ENCODE measurements at regions not wholly inside any gene's neighbourhood (a gene's known extent, or its start where the extent isn't known, plus 50 kb on each side); places are given as distances from the start of the nearest gene placed in this dataset.

- H3K36me3 Mint-ChIP-seq = no peaks in the 10 kb centered on the region
- DNase-seq (no peak), ATAC-seq (replicated peaks) (no peak)
- no peaks in the 10 kb centered on the region for H3K4me1 Mint-ChIP-seq
- no peak overlapping the region for H3K4me3 Mint-ChIP-seq
- H3K27me3 Mint-ChIP-seq = peaks cover 9 to 42% of the 10 kb centered on the region in 2 donors
- peaks cover 0 to 6% of the 10 kb centered on the region in 2 donors for H3K9me3 Mint-ChIP-seq
- H3K27ac Mint-ChIP-seq = no peak overlapping the region
Measured at GRCh38 chr3:70899816-70900215, 587.4 kb upstream of the MDFIC2 start.

DNA sequence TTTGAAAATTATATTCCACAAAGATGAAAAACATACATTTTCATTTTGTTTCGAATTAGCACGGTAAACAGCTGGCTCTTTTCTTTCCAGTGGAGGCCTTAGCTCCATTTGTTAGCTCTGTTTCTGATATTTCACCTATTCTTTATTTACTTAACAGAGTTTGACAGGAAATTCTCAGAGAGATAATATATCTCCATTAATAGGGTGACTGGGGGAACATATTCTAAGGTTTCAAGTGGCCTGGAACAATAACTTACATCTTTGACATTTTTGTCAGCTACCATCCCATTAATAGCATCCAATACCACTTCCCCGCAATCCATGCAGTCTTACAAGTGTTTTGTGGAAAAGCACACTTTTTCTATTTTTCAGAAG lies 577.6 kb upstream of the MDFIC2 start:
- Mint-ChIP-seq H3K27me3 (peaks cover 0 to 3% of the 10 kb centered on the region in 2 donors), H3K27ac (no peak overlapping the region), H3K4me1 (no peaks in the 10 kb centered on the region), H3K36me3 (no peaks in the 10 kb centered on the region), H3K9me3 (no peaks in the 10 kb centered on the region), H3K4me3 (no peak overlapping the region)
- ATAC-seq (replicated peaks) (no peak), DNase-seq (no peak)

DNA sequence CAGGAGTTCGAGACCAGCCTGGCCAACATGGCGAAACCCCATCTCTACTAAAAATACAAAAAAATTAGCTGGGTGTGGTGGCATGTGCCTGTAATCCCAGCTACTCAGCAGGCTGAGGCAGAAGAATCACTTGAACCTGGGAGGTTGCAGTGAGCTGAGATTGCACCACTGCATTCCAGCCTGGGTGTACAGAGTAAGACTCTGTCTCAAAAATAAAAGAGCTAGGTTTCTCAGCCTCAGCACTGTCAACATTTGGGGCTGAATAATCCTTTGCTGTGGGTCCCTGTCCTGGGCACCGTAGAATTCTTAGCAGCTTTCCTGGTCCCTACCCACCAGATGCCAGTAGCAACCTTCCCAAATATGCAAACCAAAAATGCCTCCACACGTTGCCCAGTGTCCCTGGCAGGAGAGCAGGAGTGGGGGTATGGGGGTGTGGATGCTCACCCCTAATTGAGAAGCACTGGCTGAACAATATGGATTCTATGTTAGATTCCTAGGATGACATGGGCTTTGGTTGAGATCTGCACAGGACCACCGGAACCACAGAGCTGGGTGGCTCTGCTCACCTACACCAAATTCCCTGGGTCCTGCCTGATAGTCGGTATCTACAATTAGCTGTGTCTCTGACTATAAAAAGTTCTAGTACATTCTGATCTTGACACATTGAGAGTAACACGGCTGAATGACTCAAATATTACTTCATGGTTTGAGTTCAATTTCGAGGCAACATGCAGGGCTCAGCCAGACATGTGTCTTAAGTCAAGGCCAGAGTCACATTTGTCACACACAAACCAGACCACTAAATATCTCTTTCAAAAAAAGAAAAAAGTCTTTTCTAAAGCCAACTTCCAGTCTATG lies 577.0 kb upstream of the MDFIC2 start:
- ATAC-seq (replicated peaks) = no peak
- no peak overlapping the region for H3K4me3 Mint-ChIP-seq

DNA sequence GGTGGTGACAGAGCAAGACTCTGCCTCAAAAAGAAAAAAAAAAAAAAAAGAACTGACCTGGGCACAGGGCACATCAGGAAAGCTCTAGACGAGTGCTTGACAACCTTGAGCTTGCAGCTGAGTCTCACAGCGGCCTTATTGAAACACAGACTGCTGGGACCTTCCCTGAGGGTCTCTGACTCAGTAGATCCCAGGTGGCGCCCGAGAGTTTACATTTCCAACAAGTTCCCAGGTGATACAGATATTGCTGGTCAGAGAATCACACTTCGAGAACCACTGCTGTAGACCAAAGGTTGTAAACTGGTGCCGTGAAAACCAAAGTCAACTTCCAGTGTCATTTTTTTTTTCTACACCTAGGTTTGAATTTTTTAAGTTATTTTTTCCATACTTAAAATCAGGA lies 573.2 kb upstream of the MDFIC2 start:
- Mint-ChIP-seq H3K4me1 (no peaks in the 10 kb centered on the region), H3K27ac (no peak overlapping the region), H3K36me3 (no peaks in the 10 kb centered on the region), H3K27me3 (peaks cover 5 to 16% of the 10 kb centered on the region in 2 donors), H3K4me3 (no peak overlapping the region), H3K9me3 (peaks cover 2 to 4% of the 10 kb centered on the region in 2 donors)
- DNase-seq (no peak), ATAC-seq (replicated peaks) (no peak)

More for the DNA sequence above, 577.0 kb upstream of the MDFIC2 start:
- H3K27ac Mint-ChIP-seq = no peak overlapping the region
- no peaks in the 10 kb centered on the region for H3K36me3 Mint-ChIP-seq
- H3K27me3 Mint-ChIP-seq = peaks cover 0 to 7% of the 10 kb centered on the region in 2 donors
- no peaks in the 10 kb centered on the region for H3K4me1 Mint-ChIP-seq
- no peaks in the 10 kb centered on the region for H3K9me3 Mint-ChIP-seq
- no peak for DNase-seq

- ATAC-seq (replicated peaks) = no peak
- Mint-ChIP-seq H3K4me3 (no peak overlapping the region), H3K36me3 (no peaks in the 10 kb centered on the region), H3K4me1 (no peaks in the 10 kb centered on the region), H3K27ac (no peak overlapping the region), H3K9me3 (peaks cover 14 to 27% of the 10 kb centered on the region in 2 donors), H3K27me3 (peaks cover 6 to 15% of the 10 kb centered on the region in 2 donors)
- no peak for DNase-seq
Measured at GRCh38 chr3:70882104-70882503, 569.7 kb upstream of the MDFIC2 start.

GRCh38 chr3:70880421-70880820 lies 568.0 kb upstream of the MDFIC2 start:
- ATAC-seq (replicated peaks) (no peak), DNase-seq (no peak)
- no peaks in the 10 kb centered on the region for H3K36me3 Mint-ChIP-seq
- H3K9me3 Mint-ChIP-seq = peaks cover 16 to 28% of the 10 kb centered on the region in 2 donors
- no peak overlapping the region for H3K27ac Mint-ChIP-seq
- no peaks in the 10 kb centered on the region for H3K4me1 Mint-ChIP-seq
- no peak overlapping the region for H3K4me3 Mint-ChIP-seq
- H3K27me3 Mint-ChIP-seq = peaks cover 16 to 18% of the 10 kb centered on the region in 2 donors

GRCh38 chr3:70876154-70876553 lies 563.7 kb upstream of the MDFIC2 start:
- H3K27ac Mint-ChIP-seq = no peak overlapping the region
- peaks cover 18 to 36% of the 10 kb centered on the region in 2 donors for H3K27me3 Mint-ChIP-seq
- ATAC-seq (replicated peaks) (no peak), DNase-seq (no peak)
- peaks cover 19 to 33% of the 10 kb centered on the region in 2 donors for H3K9me3 Mint-ChIP-seq
- no peaks in the 10 kb centered on the region for H3K36me3 Mint-ChIP-seq
- H3K4me3 Mint-ChIP-seq = no peak overlapping the region
- no peaks in the 10 kb centered on the region for H3K4me1 Mint-ChIP-seq

DNA sequence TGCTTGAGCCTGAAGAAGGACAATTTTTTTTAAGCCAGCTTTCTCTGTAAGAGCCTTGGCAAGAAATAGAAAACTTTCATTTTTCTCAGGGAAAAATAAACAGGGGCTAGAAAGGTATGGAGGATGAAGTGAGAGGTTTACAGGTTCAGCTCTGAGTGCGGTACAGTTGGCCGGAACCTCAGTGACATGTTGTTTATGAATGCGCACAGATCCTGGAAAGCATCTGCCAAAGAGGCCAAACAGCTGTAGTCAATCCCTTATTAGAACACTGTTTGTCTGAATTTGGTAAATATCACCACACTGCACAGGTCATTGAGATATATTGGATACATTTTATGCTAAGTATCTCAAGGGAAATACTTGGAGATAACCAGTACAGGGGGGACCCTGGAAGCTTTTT lies 561.8 kb upstream of the MDFIC2 start:
- Mint-ChIP-seq H3K4me1 (no peaks in the 10 kb centered on the region), H3K27me3 (peaks cover 14 to 30% of the 10 kb centered on the region in 2 donors), H3K9me3 (peaks cover 13 to 27% of the 10 kb centered on the region in 2 donors), H3K36me3 (no peaks in the 10 kb centered on the region), H3K27ac (no peak overlapping the region), H3K4me3 (no peak overlapping the region)
- no peak for ATAC-seq (replicated peaks)
- no peak for DNase-seq

- H3K36me3 Mint-ChIP-seq = no peaks in the 10 kb centered on the region
- DNase-seq = no peak
- H3K4me3 Mint-ChIP-seq = no peak overlapping the region
Measured at GRCh38 chr3:70873686-70874085, 561.2 kb upstream of the MDFIC2 start.

DNA sequence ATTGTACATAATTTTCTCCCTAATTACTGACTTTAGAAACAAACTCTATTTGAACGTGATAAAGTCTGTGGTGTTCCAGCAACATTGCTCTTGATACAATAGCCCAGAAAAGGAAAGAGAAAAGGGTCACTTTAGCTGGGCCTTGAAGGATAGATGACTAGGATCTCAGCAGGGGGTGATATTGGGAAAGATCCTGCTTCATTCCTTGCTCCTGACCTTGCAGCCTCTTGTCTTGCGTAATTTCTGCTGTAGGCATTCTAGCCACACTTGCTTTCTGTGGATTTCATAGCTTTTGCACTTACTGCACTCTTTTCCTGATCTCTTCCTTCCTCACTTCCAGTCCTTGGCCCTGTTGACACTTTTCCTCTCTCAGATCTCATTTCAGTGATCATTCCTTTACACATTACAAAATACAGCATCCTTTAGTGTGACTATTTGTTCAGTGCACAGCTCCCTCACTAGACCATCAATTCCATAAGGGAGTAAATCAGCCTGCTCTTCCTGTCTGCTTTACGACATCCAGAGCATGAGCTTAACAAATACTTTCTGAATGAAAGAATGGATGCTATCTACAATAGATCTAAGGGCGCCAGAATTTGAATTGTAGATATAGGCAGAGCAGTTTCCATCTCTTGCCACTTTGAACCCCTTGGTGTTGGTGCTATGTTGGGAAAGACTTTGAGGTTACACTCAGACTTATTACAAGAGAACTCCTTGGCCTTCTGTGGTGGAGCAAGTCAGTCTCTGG lies 559.6 kb upstream of the MDFIC2 start:
- no peak overlapping the region for H3K27ac Mint-ChIP-seq

More at GRCh38 chr3:70873686-70874085, 561.2 kb upstream of the MDFIC2 start:
- no peaks in the 10 kb centered on the region for H3K4me1 Mint-ChIP-seq
- peaks cover 14 to 30% of the 10 kb centered on the region in 2 donors for H3K27me3 Mint-ChIP-seq
- peaks cover 10 to 23% of the 10 kb centered on the region in 2 donors for H3K9me3 Mint-ChIP-seq
- no peak for ATAC-seq (replicated peaks)
- H3K27ac Mint-ChIP-seq = no peak overlapping the region

GRCh38 chr3:70870576-70870975 lies 558.1 kb upstream of the MDFIC2 start:
- DNase-seq (no peak), ATAC-seq (replicated peaks) (no peak)
- no peak overlapping the region for H3K27ac Mint-ChIP-seq
- no peak overlapping the region for H3K4me3 Mint-ChIP-seq
- no peaks in the 10 kb centered on the region for H3K36me3 Mint-ChIP-seq
- peaks cover 5 to 8% of the 10 kb centered on the region in 2 donors for H3K9me3 Mint-ChIP-seq
- H3K27me3 Mint-ChIP-seq = peaks cover 9 to 24% of the 10 kb centered on the region in 2 donors
- no peaks in the 10 kb centered on the region for H3K4me1 Mint-ChIP-seq

More for the DNA sequence above, 559.6 kb upstream of the MDFIC2 start:
- no peak for DNase-seq
- ATAC-seq (replicated peaks) = no peak
- Mint-ChIP-seq H3K4me3 (no peak overlapping the region), H3K9me3 (peaks cover 6 to 9% of the 10 kb centered on the region in 2 donors), H3K36me3 (no peaks in the 10 kb centered on the region), H3K27me3 (peaks cover 14 to 30% of the 10 kb centered on the region in 2 donors), H3K4me1 (no peaks in the 10 kb centered on the region)

GRCh38 chr3:70868561-70868960 lies 556.1 kb upstream of the MDFIC2 start:
- Mint-ChIP-seq H3K36me3 (no peaks in the 10 kb centered on the region), H3K4me1 (no peaks in the 10 kb centered on the region), H3K9me3 (peaks cover 7 to 8% of the 10 kb centered on the region in 2 donors), H3K4me3 (no peak overlapping the region), H3K27me3 (peaks cover 8 to 22% of the 10 kb centered on the region in 2 donors), H3K27ac (no peak overlapping the region)
- ATAC-seq (replicated peaks) = no peak
- DNase-seq = no peak

GRCh38 chr3:70863049-70863448 lies 550.6 kb upstream of the MDFIC2 start:
- no peaks in the 10 kb centered on the region for H3K36me3 Mint-ChIP-seq
- H3K27ac Mint-ChIP-seq = no peak overlapping the region
- H3K27me3 Mint-ChIP-seq = peaks cover 4 to 39% of the 10 kb centered on the region in 2 donors
- no peak for ATAC-seq (replicated peaks)
- H3K9me3 Mint-ChIP-seq = peaks cover 0 to 2% of the 10 kb centered on the region in 2 donors
- no peak overlapping the region for H3K4me3 Mint-ChIP-seq
- H3K4me1 Mint-ChIP-seq = no peaks in the 10 kb centered on the region
- DNase-seq = no peak

DNA sequence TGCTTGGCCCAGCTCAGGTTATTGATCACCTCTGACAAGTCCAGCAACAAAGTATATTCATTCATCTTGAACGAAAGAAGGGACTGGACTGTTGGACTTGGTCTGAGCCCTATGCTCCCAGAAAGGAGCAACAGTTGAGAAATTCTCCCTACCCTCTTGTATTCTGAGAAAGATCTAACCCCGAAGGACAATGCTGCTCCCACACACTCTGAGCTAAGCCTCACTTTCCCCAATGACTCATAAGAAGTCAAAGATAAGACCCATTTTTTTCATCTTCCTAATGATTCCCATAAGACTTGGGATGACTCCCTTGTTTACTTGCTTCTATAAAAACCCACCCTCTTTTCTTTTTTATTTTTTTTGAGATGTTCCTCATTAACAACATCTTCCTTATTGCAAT lies 549.4 kb upstream of the MDFIC2 start:
- H3K4me1 Mint-ChIP-seq = peaks cover 0 to under 1% of the 10 kb centered on the region in 2 donors
- no peak for DNase-seq
- H3K27ac Mint-ChIP-seq = no peak overlapping the region
- no peaks in the 10 kb centered on the region for H3K36me3 Mint-ChIP-seq
- no peak for ATAC-seq (replicated peaks)
- peaks cover 4 to 39% of the 10 kb centered on the region in 2 donors for H3K27me3 Mint-ChIP-seq
- H3K4me3 Mint-ChIP-seq = no peak overlapping the region
- H3K9me3 Mint-ChIP-seq = peaks cover 0 to 2% of the 10 kb centered on the region in 2 donors
